Caco-2 (cell line): ENCODE measurements at regions not wholly inside any gene's neighbourhood (a gene's known extent, or its start where the extent isn't known, plus 50 kb on each side); places are given as distances from the start of the nearest gene placed in this dataset.

ENCODE experiments used
- BruUV-seq: library from RNA; stranded (reverse); fragments of 400-500 nt; replicated peaks from 2 replicates; lab custom pipeline; 2021; lab: Mats Ljungman, UMichigan
- CTCF ChIA-PET: fragments of 300-600 bp; sonication (Branson Sonifier 250); formaldehyde crosslinking; loops from one replicate; lab custom pipeline; 2022; ENCODE audit warnings: antibody characterized with exemption; lab: Charles Lee
- POLR2A ChIA-PET: fragments of 300-600 bp; sonication (Branson Sonifier 250); formaldehyde crosslinking; loops from one replicate; lab custom pipeline; 2022; ENCODE audit warnings: antibody characterized with exemption; lab: Charles Lee
- DNase-seq, 2 experiments: peaks; one replicate each; pipeline versions ENCODE4 v3.0.0 to v3.0.0-alpha.2; 2020 to 2022
- H3K27me3 ChIP-seq: replicated peaks from 2 replicates; pipeline ENCODE4 v1.6.0; 2011; ENCODE audit warnings: low read length; ENCODE audit not compliant: control insufficient read depth, insufficient read depth
- H3K36me3 ChIP-seq: 2 replicates; pipeline ENCODE4 v1.5.1; 2011; ENCODE audit warnings: low read length; ENCODE audit not compliant: control insufficient read depth, insufficient read depth
- H3K4me1 ChIP-seq: fragments of 250-450 bp; sonication (Bioruptor Pico); 2 replicates; pipeline ENCODE4 v1.5.1; 2020; ENCODE audit warnings: mild to moderate bottlenecking
- H3K4me3 ChIP-seq: 2 replicates; pipeline ENCODE4 v1.5.1; 2011; ENCODE audit warnings: low read depth, mild to moderate bottlenecking, control low read depth, low read length
- H3K9me3 ChIP-seq: fragments of 250-450 bp; sonication (Bioruptor Pico); 2 replicates; pipeline ENCODE4 v1.5.1; 2020; ENCODE audit warnings: mild to moderate bottlenecking, moderate library complexity
- H3K27ac Mint-ChIP-seq: one replicate; pipeline ENCODE4 v1.8.0; 2022; ENCODE audit warnings: mixed read lengths; ENCODE audit not compliant: unreplicated experiment
- H3K27me3 Mint-ChIP-seq: one replicate; pipeline ENCODE4 v1.8.0; 2022; ENCODE audit warnings: mixed read lengths; ENCODE audit not compliant: insufficient read depth, unreplicated experiment
- H3K36me3 Mint-ChIP-seq: one replicate; pipeline ENCODE4 v1.8.0; 2022; ENCODE audit warnings: mild to moderate bottlenecking, mixed read lengths; ENCODE audit not compliant: insufficient read depth, unreplicated experiment
- H3K4me1 Mint-ChIP-seq: one replicate; pipeline ENCODE4 v1.8.0; 2022; ENCODE audit warnings: low read depth, mixed read lengths; ENCODE audit not compliant: unreplicated experiment
- H3K4me3 Mint-ChIP-seq: one replicate; pipeline ENCODE4 v1.8.0; 2022; ENCODE audit warnings: mild to moderate bottlenecking, moderate library complexity, mixed read lengths; ENCODE audit not compliant: unreplicated experiment
- H3K9me3 Mint-ChIP-seq: one replicate; pipeline ENCODE4 v1.8.0; 2022; ENCODE audit warnings: mixed read lengths; ENCODE audit not compliant: unreplicated experiment
- CTCF ChIP-seq, 2 experiments: fragments of 200-600 bp in 1 of 2; IDR thresholded peaks; 1 replicate in 1 of 2; 2 replicates in 1 of 2; pipeline versions ENCODE4 v1.5.1 to v1.8.0; 2011 to 2022; ENCODE audit warnings: antibody characterized with exemption in 1 of 2, control low read depth in 1 of 2, inconsistent platforms in 1 of 2, low read depth in 1 of 2, low read length in 1 of 2, mild to moderate bottlenecking in 1 of 2, moderate library complexity in 1 of 2; ENCODE audit not compliant: insufficient read depth in 1 of 2, severe bottlenecking in 1 of 2, unreplicated experiment in 1 of 2
- intact Hi-C: fragments of 100-400 bp; cut with micrococcal nuclease; formaldehyde crosslinking; loops from one replicate; pipeline ENCODE4 v1.10.0; 2022; ENCODE audit not compliant: unreplicated experiment

- Histone ChIP-seq H3K4me3 (no peak overlapping the region), H3K9me3 (no peaks in the 10 kb centered on the region), H3K36me3 (no peaks in the 10 kb centered on the region), H3K27me3 (no peaks in the 10 kb centered on the region), H3K4me1 (no peaks in the 10 kb centered on the region)
- intact Hi-C loops: no loop called here
- no peak for TF ChIP-seq CTCF (IDR thresholded peaks at IDR 0.05; ENCODE audit: insufficient read depth in 1 of 2, low read depth in 1 of 2, low read length in 1 of 2, severe bottlenecking in 1 of 2, unreplicated experiment in 1 of 2)
- BruUV-seq: no TSS peak
- H3K9me3 Mint-ChIP-seq: no peaks in the 10 kb centered on the region
- no peaks in the 10 kb centered on the region for H3K4me1 Mint-ChIP-seq
- POLR2A ChIA-PET: no interaction called here
- no peak overlapping the region for H3K4me3 Mint-ChIP-seq
- H3K36me3 Mint-ChIP-seq: no peaks in the 10 kb centered on the region
- no peak for DNase-seq
- no peaks in the 10 kb centered on the region for H3K27me3 Mint-ChIP-seq
- H3K27ac Mint-ChIP-seq: no peak overlapping the region
- CTCF ChIA-PET: no interaction called here
These were observed 712.1 kb upstream of the IGFBP3 start for GRCh38 chr7:46633200-46633599.

- intact Hi-C loops: no loop called here
- no peaks in the 10 kb centered on the region for H3K9me3 ChIP-seq
- ChIA-PET CTCF (no interaction called here), POLR2A (no interaction called here)
- no peak overlapping the region for H3K4me3 ChIP-seq
- H3K36me3 Mint-ChIP-seq: no peaks in the 10 kb centered on the region
- H3K4me3 Mint-ChIP-seq: no peak overlapping the region
- H3K9me3 Mint-ChIP-seq: no peaks in the 10 kb centered on the region
- H3K36me3 ChIP-seq: no peaks in the 10 kb centered on the region
- H3K4me1 ChIP-seq: no peaks in the 10 kb centered on the region
- BruUV-seq: no TSS peak
- DNase-seq: no peak
- no peak overlapping the region for H3K27ac Mint-ChIP-seq
- TF ChIP-seq CTCF (IDR thresholded peaks at IDR 0.05; ENCODE audit: insufficient read depth in 1 of 2, low read depth in 1 of 2, low read length in 1 of 2, severe bottlenecking in 1 of 2, unreplicated experiment in 1 of 2): no peak
- no peaks in the 10 kb centered on the region for H3K27me3 ChIP-seq
- no peaks in the 10 kb centered on the region for H3K4me1 Mint-ChIP-seq
- peaks cover 3% of the 10 kb centered on the region for H3K27me3 Mint-ChIP-seq
These were observed 709.0 kb upstream of the IGFBP3 start for GRCh38 chr7:46630031-46630430.

GRCh38 chr7:46628389-46628788 is 707.3 kb upstream of the IGFBP3 start:
- ChIA-PET CTCF (no interaction called here), POLR2A (no interaction called here)
- no peak overlapping the region for H3K4me3 Mint-ChIP-seq
- no peak for TF ChIP-seq CTCF (IDR thresholded peaks at IDR 0.05; ENCODE audit: insufficient read depth in 1 of 2, low read depth in 1 of 2, low read length in 1 of 2, severe bottlenecking in 1 of 2, unreplicated experiment in 1 of 2)
- no peaks in the 10 kb centered on the region for H3K4me1 ChIP-seq
- no peaks in the 10 kb centered on the region for H3K9me3 Mint-ChIP-seq
- intact Hi-C loops: no loop called here
- no TSS peak for BruUV-seq
- no peak overlapping the region for H3K27ac Mint-ChIP-seq
- H3K9me3 ChIP-seq: no peaks in the 10 kb centered on the region
- H3K4me3 ChIP-seq: no peak overlapping the region
- H3K36me3 ChIP-seq: no peaks in the 10 kb centered on the region
- H3K36me3 Mint-ChIP-seq: no peaks in the 10 kb centered on the region
- H3K4me1 Mint-ChIP-seq: no peaks in the 10 kb centered on the region
- DNase-seq: no peak
- H3K27me3 ChIP-seq: no peaks in the 10 kb centered on the region
- H3K27me3 Mint-ChIP-seq: peaks cover 3% of the 10 kb centered on the region
